Spleen (tissue), 7 donors: ENCODE measurements at regions not wholly inside any gene's neighbourhood (a gene's known extent, or its start where the extent isn't known, plus 50 kb on each side); places are given as distances from the start of the nearest gene placed in this dataset.

Experiments
- CTCF ChIP-seq, 11 experiments: fragments of 200-600 bp in 7 of 11; fragments of 450-650 bp in 4 of 11; sonication (generic) in 4 of 11; IDR thresholded peaks in 8 of 11; conservative IDR thresholded peaks in 3 of 11; 1 replicate in 7 of 11; 2 replicates in 4 of 11; pipeline versions ENCODE4 v1.4.0 to v1.8.0; 2016 to 2021; ENCODE audit warnings: antibody characterized with exemption in 11 of 11, inconsistent platforms in 4 of 11, mild to moderate bottlenecking in 1 of 11
- POLR2A ChIP-seq, 3 donors: fragments of 450-650 bp; IDR thresholded peaks; one replicate each; pipeline ENCODE4 v1.5.1; 2017; ENCODE audit warnings: antibody characterized with exemption in 3 of 3, mild to moderate bottlenecking in 1 of 3
- POLR2AphosphoS5 ChIP-seq, 3 donors: sonication (generic); formaldehyde crosslinking; IDR thresholded peaks; one replicate each; pipeline ENCODE4 v1.5.1; 2017; ENCODE audit warnings: antibody characterized with exemption in 3 of 3
- donor health status: DM: no; HTN: no; CAD: no; lungs with moderate emphysema.
- donor health status: DM: no; HTN: no; CAD: no.
- donor health status: DM: no; HTN: no; CAD: no.

- TF ChIP-seq CTCF (IDR thresholded peaks at IDR 0.05 in 8 of 11, conservative IDR thresholded peaks at IDR 0.05 in 3 of 11) (no peak), POLR2A (IDR thresholded peaks at IDR 0.05) (no peak), POLR2AphosphoS5 (IDR thresholded peaks at IDR 0.05) (no peak)
These were observed 308.4 kb upstream of the ROBO2 start for GRCh38 chr3:76731471-76731870.
